Peyer's patch (tissue), 4 donors: ENCODE measurements at regions not wholly inside any gene's neighbourhood (a gene's known extent, or its start where the extent isn't known, plus 50 kb on each side); places are given as distances from the start of the nearest gene placed in this dataset.

Experiments used
- POLR2A ChIP-seq, 2 donors: fragments of 450-650 bp; IDR thresholded peaks; one replicate each; pipeline ENCODE4 v1.5.1; 2017; ENCODE audit warnings: antibody characterized with exemption in 2 of 2, mild to moderate bottlenecking in 2 of 2, moderate library complexity in 2 of 2
- TF ChIP-seq, protein P1 (sequence below), 6 experiments: fragments of 450-650 bp in 4 of 6; fragments of 200-600 bp in 2 of 6; sonication (generic) in 1 of 6; IDR thresholded peaks; one replicate each; pipeline ENCODE4 v1.5.1; 2017 to 2019; ENCODE audit warnings: antibody characterized with exemption in 6 of 6, mild to moderate bottlenecking in 3 of 6, moderate library complexity in 1 of 6

- TF ChIP-seq, protein P1, sequence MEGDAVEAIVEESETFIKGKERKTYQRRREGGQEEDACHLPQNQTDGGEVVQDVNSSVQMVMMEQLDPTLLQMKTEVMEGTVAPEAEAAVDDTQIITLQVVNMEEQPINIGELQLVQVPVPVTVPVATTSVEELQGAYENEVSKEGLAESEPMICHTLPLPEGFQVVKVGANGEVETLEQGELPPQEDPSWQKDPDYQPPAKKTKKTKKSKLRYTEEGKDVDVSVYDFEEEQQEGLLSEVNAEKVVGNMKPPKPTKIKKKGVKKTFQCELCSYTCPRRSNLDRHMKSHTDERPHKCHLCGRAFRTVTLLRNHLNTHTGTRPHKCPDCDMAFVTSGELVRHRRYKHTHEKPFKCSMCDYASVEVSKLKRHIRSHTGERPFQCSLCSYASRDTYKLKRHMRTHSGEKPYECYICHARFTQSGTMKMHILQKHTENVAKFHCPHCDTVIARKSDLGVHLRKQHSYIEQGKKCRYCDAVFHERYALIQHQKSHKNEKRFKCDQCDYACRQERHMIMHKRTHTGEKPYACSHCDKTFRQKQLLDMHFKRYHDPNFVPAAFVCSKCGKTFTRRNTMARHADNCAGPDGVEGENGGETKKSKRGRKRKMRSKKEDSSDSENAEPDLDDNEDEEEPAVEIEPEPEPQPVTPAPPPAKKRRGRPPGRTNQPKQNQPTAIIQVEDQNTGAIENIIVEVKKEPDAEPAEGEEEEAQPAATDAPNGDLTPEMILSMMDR (IDR thresholded peaks at IDR 0.05) = no peak
- no peak for TF ChIP-seq POLR2A (IDR thresholded peaks at IDR 0.05)
Measured at GRCh38 chr7:118713039-118713438, 488.5 kb downstream of the ANKRD7 start.
